IMR-90 (cell line): ENCODE measurements at regions not wholly inside any gene's neighbourhood (a gene's known extent, or its start where the extent isn't known, plus 50 kb on each side); places are given as distances from the start of the nearest gene placed in this dataset.

Source experiments
- ATAC-seq: fragments of 200-7000 bp; cut with Tn5 transposase; 2 replicates; pipeline ENCODE4 v1.9.1; 2020; ENCODE audit warnings: low read depth, mild to moderate bottlenecking, moderate library complexity
- BruUV-seq: library from RNA; stranded (reverse); fragments of 400-500 nt; replicated peaks from 2 replicates; lab custom pipeline; 2021; lab: Mats Ljungman, UMichigan
- CTCF ChIA-PET: fragments of 300-600 bp; formaldehyde crosslinking; extraction: SDS; loops from one replicate; lab custom pipeline; 2021; ENCODE audit warnings: antibody characterized with exemption; lab: Yijun Ruan, JAX
- POLR2A ChIA-PET: fragments of 300-600 bp; sonication (Branson Sonifier 250); formaldehyde crosslinking; loops from one replicate; lab custom pipeline; 2022; ENCODE audit warnings: antibody characterized with exemption; ENCODE audit not compliant: unreplicated experiment; lab: Charles Lee
- DNase-seq: peaks from one replicate; pipeline ENCODE4 v3.0.0; 2013
- H2AFZ ChIP-seq: replicated peaks from 2 replicates; pipeline ENCODE3; 2013; ENCODE audit warnings: low read length, mild to moderate bottlenecking; ENCODE audit not compliant: poor library complexity
- H2AK5ac ChIP-seq: 2 replicates; pipeline ENCODE4 v1.6.1; 2013; ENCODE audit warnings: low read depth, low read length, inconsistent platforms
- H2AK9ac ChIP-seq: replicated peaks from 2 replicates; pipeline ENCODE3; 2013; ENCODE audit warnings: mild to moderate bottlenecking, low read depth, low read length, moderate library complexity; ENCODE audit not compliant: poor library complexity
- H2BK120ac ChIP-seq: 2 replicates; pipeline ENCODE4 v1.6.1; 2013; ENCODE audit warnings: low read depth, low read length, inconsistent platforms
- H2BK15ac ChIP-seq: 3 replicates; pipeline ENCODE4 v1.6.1; 2013; ENCODE audit warnings: low read depth, low read length, inconsistent platforms
- H2BK20ac ChIP-seq: 2 replicates; pipeline ENCODE4 v1.6.1; 2013; ENCODE audit warnings: low read depth, mild to moderate bottlenecking, inconsistent platforms, low read length, moderate library complexity
- H2BK5ac ChIP-seq: 2 replicates; pipeline ENCODE4 v1.6.1; 2013; ENCODE audit warnings: mild to moderate bottlenecking, low read depth, low read length, inconsistent platforms; ENCODE audit not compliant: poor library complexity, severe bottlenecking
- H3K14ac ChIP-seq: replicated peaks from 2 replicates; pipeline ENCODE4 v1.6.1; 2013; ENCODE audit warnings: low read depth, low read length, inconsistent platforms
- H3K18ac ChIP-seq: 2 replicates; pipeline ENCODE4 v1.6.1; 2013; ENCODE audit warnings: low read depth, low read length, control low read depth
- H3K23ac ChIP-seq: 2 replicates; pipeline ENCODE4 v1.6.1; 2013; ENCODE audit warnings: low read depth, low read length, inconsistent platforms
- H3K27ac ChIP-seq: 2 replicates; pipeline ENCODE4 v1.5.1; 2013; ENCODE audit warnings: mild to moderate bottlenecking, control low read depth, low read length; ENCODE audit not compliant: insufficient read depth
- H3K27me3 ChIP-seq: 2 replicates; pipeline ENCODE4 v1.6.1; 2013; ENCODE audit warnings: low read length; ENCODE audit not compliant: control insufficient read depth, insufficient read depth
- H3K36me3 ChIP-seq: 2 replicates; pipeline ENCODE4 v1.6.1; 2013; ENCODE audit warnings: low read length, mixed read lengths; ENCODE audit not compliant: control insufficient read depth, insufficient read depth
- H3K4ac ChIP-seq: 2 replicates; pipeline ENCODE4 v1.6.1; 2013; ENCODE audit warnings: low read depth, low read length, inconsistent platforms
- H3K4me1 ChIP-seq: 2 replicates; pipeline ENCODE4 v1.6.1; 2013; ENCODE audit warnings: low read length, mixed read lengths; ENCODE audit not compliant: control insufficient read depth, insufficient read depth
- H3K4me2 ChIP-seq: 2 replicates; pipeline ENCODE4 v1.6.1; 2013; ENCODE audit warnings: low read depth, mild to moderate bottlenecking, control low read depth, low read length, moderate library complexity
- H3K4me3 ChIP-seq: 2 replicates; pipeline ENCODE4 v1.5.1; 2013; ENCODE audit warnings: low read depth, mild to moderate bottlenecking, control low read depth, low read length, moderate library complexity; ENCODE audit not compliant: insufficient read depth
- H3K56ac ChIP-seq: 2 replicates; pipeline ENCODE4 v1.6.1; 2013; ENCODE audit warnings: low read length, inconsistent platforms; ENCODE audit not compliant: insufficient read depth; ENCODE audit errors: extremely low read depth
- H3K79me1 ChIP-seq, 2 experiments: 2 replicates each; pipeline ENCODE4 v1.6.1; 2013; ENCODE audit warnings: low read length in 2 of 2, inconsistent platforms in 1 of 2, low read depth in 1 of 2
- H3K9ac ChIP-seq: 2 replicates; pipeline ENCODE4 v1.6.1; 2013; ENCODE audit warnings: low read depth, low read length, control low read depth
- H3K9me1 ChIP-seq: 2 replicates; pipeline ENCODE4 v1.6.1; 2013; ENCODE audit warnings: low read length, inconsistent platforms; ENCODE audit not compliant: insufficient read depth
- H3K9me3 ChIP-seq: 2 replicates; pipeline ENCODE4 v1.6.1; 2013; ENCODE audit warnings: low read length; ENCODE audit not compliant: control insufficient read depth, insufficient read depth
- H4K20me1 ChIP-seq: 2 replicates; pipeline ENCODE4 v1.6.1; 2013; ENCODE audit warnings: low read length, inconsistent platforms; ENCODE audit not compliant: insufficient read depth
- H4K5ac ChIP-seq: 2 replicates; pipeline ENCODE4 v1.6.1; 2013; ENCODE audit warnings: mild to moderate bottlenecking, low read depth, low read length, control low read depth
- H4K8ac ChIP-seq, 2 experiments: 2 replicates each; pipeline ENCODE4 v1.6.1; 2013; ENCODE audit warnings: low read depth in 2 of 2, low read length in 2 of 2, control low read depth in 1 of 2, inconsistent platforms in 1 of 2
- H4K91ac ChIP-seq: 2 replicates; pipeline ENCODE4 v1.6.1; 2013; ENCODE audit warnings: low read depth, low read length, inconsistent platforms; ENCODE audit not compliant: insufficient read depth
- NFE2L2 ChIP-seq: fragments of 150-350 bp; IDR thresholded peaks from 2 replicates; pipeline ENCODE4 v1.6.1; 2016; ENCODE audit warnings: low read depth, mild to moderate bottlenecking, low read length
- RFX5 ChIP-seq: IDR thresholded peaks from 2 replicates; pipeline ENCODE4 v1.8.0; 2012; ENCODE audit warnings: low read depth, mild to moderate bottlenecking, low read length, moderate library complexity
- WGBS, 2 experiments: methylation state at CpG; one replicate each; pipeline versions ENCODE4 v1.1.5 to v1.1.7; 2013; ENCODE audit warnings: missing lambda C conversion rate in 2 of 2; ENCODE audit not compliant: insufficient read length in 1 of 2; ENCODE audit errors: extremely low coverage in 2 of 2; 5-methylcytosine and 5-hydroxymethylcytosine counted together
- dilution Hi-C: fragments of 300-500 bp; cut with HindIII; formaldehyde crosslinking; loops from one replicate; pipeline ENCODE4 v1.14.3; 2018; ENCODE audit warnings: low sequenced_read_pairs; ENCODE audit not compliant: unreplicated experiment
- in situ Hi-C: fragments of 300-500 bp; cut with MboI; formaldehyde crosslinking; loops from 3 replicates; pipeline ENCODE4 v1.14.3; 2019; ENCODE audit warnings: low sequenced_read_pairs, inconsistent platforms, mixed read lengths
- intact Hi-C: fragments of 100-400 bp; cut with micrococcal nuclease; formaldehyde crosslinking; loops from 2 replicates; pipeline ENCODE4 v1.10.0; 2022
- TF ChIP-seq, protein P1 (sequence below): fragments of 150-350 bp; IDR thresholded peaks from 2 replicates; pipeline ENCODE4 v1.6.1; 2016; ENCODE audit warnings: low read depth, mild to moderate bottlenecking, low read length, moderate library complexity, borderline replicate concordance
- TF ChIP-seq, protein P2 (sequence below): fragments of 150-350 bp; IDR thresholded peaks from 2 replicates; pipeline ENCODE4 v1.6.1; 2017; ENCODE audit warnings: mild to moderate bottlenecking, antibody characterized with exemption, low read length, low read depth

DNA sequence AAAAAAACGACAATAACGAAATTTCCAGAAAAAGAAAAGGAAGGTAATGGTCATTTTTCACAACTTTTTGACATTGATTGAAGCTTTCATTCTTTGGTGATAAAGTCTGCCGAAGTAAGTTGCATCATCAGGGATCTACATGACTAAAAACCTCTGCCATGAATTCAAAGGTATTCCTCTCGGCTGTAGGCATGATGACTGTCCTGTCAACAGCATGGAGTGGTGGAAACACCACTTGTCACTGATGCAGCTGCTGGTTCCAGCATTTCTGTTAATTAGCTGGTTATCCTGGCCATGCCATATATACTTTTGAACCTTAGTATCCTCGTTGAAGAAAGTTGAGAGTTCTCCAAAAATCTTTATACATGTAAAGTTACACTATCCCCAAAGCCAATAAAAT is 859.0 kb upstream of the ARPP21 start:
- DNase-seq = no peak
- no peak overlapping the region for H4K5ac ChIP-seq
- in situ Hi-C loops (no loop called here), dilution Hi-C loops (no loop called here), intact Hi-C loops (no loop called here)
- no peaks in the 10 kb centered on the region for H3K9me1 ChIP-seq
- H2BK120ac ChIP-seq = no peak overlapping the region
- no peaks in the 10 kb centered on the region for H3K4me1 ChIP-seq
- no peak overlapping the region for H2BK15ac ChIP-seq
- H3K56ac ChIP-seq = no peak overlapping the region
- H3K14ac ChIP-seq = no peak overlapping the region
- TF ChIP-seq NFE2L2 (no peak), RFX5 (no peak)
- TF ChIP-seq, protein P1, sequence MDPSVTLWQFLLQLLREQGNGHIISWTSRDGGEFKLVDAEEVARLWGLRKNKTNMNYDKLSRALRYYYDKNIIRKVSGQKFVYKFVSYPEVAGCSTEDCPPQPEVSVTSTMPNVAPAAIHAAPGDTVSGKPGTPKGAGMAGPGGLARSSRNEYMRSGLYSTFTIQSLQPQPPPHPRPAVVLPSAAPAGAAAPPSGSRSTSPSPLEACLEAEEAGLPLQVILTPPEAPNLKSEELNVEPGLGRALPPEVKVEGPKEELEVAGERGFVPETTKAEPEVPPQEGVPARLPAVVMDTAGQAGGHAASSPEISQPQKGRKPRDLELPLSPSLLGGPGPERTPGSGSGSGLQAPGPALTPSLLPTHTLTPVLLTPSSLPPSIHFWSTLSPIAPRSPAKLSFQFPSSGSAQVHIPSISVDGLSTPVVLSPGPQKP = no peak
- TF ChIP-seq, protein P2, sequence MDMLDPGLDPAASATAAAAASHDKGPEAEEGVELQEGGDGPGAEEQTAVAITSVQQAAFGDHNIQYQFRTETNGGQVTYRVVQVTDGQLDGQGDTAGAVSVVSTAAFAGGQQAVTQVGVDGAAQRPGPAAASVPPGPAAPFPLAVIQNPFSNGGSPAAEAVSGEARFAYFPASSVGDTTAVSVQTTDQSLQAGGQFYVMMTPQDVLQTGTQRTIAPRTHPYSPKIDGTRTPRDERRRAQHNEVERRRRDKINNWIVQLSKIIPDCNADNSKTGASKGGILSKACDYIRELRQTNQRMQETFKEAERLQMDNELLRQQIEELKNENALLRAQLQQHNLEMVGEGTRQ = no peak
- H3K9me3 ChIP-seq = peaks cover 10% of the 10 kb centered on the region
- no peak overlapping the region for H3K23ac ChIP-seq
- POLR2A ChIA-PET = no interaction called here
- H3K9ac ChIP-seq = no peak overlapping the region
- H4K8ac ChIP-seq = no peak overlapping the region
- H3K4me2 ChIP-seq = no peak overlapping the region
- no peak overlapping the region for H4K91ac ChIP-seq
- H3K79me1 ChIP-seq = no peaks in the 10 kb centered on the region
- CTCF ChIA-PET = interaction anchor here (0.5 kb wide), 1 partner anchor 101 kb away, joined by 3 read pairs; no protein-coding TSS in a partner anchor
- WGBS, 2 experiments = no CpG with 5 or more reads among the region's 5 CpGs
- H2BK20ac ChIP-seq = no peak overlapping the region
- no peak overlapping the region for H2AFZ ChIP-seq
- no peak for ATAC-seq
- no peak overlapping the region for H3K27ac ChIP-seq
- H3K18ac ChIP-seq = no peak overlapping the region
- no peak overlapping the region for H3K4me3 ChIP-seq
- no peaks in the 10 kb centered on the region for H4K20me1 ChIP-seq
- no peak overlapping the region for H2BK5ac ChIP-seq
- BruUV-seq = no TSS peak
- no peak overlapping the region for H3K4ac ChIP-seq
- H2AK5ac ChIP-seq = no peak overlapping the region
- H3K27me3 ChIP-seq = no peaks in the 10 kb centered on the region
- H3K36me3 ChIP-seq = no peaks in the 10 kb centered on the region
- no peak overlapping the region for H2AK9ac ChIP-seq
